Peyer's patch (tissue), 4 donors: ENCODE measurements at regions not wholly inside any gene's neighbourhood (a gene's known extent, or its start where the extent isn't known, plus 50 kb on each side); places are given as distances from the start of the nearest gene placed in this dataset.

Experiments used
- POLR2A ChIP-seq, 2 donors: fragments of 450-650 bp; IDR thresholded peaks; one replicate each; pipeline ENCODE4 v1.5.1; 2017; ENCODE audit warnings: antibody characterized with exemption in 2 of 2, mild to moderate bottlenecking in 2 of 2, moderate library complexity in 2 of 2
- TF ChIP-seq, protein P1 (sequence below), 6 experiments: fragments of 450-650 bp in 4 of 6; fragments of 200-600 bp in 2 of 6; sonication (generic) in 1 of 6; IDR thresholded peaks; one replicate each; pipeline ENCODE4 v1.5.1; 2017 to 2019; ENCODE audit warnings: antibody characterized with exemption in 6 of 6, mild to moderate bottlenecking in 3 of 6, moderate library complexity in 1 of 6

- TF ChIP-seq, protein P1, sequence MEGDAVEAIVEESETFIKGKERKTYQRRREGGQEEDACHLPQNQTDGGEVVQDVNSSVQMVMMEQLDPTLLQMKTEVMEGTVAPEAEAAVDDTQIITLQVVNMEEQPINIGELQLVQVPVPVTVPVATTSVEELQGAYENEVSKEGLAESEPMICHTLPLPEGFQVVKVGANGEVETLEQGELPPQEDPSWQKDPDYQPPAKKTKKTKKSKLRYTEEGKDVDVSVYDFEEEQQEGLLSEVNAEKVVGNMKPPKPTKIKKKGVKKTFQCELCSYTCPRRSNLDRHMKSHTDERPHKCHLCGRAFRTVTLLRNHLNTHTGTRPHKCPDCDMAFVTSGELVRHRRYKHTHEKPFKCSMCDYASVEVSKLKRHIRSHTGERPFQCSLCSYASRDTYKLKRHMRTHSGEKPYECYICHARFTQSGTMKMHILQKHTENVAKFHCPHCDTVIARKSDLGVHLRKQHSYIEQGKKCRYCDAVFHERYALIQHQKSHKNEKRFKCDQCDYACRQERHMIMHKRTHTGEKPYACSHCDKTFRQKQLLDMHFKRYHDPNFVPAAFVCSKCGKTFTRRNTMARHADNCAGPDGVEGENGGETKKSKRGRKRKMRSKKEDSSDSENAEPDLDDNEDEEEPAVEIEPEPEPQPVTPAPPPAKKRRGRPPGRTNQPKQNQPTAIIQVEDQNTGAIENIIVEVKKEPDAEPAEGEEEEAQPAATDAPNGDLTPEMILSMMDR (IDR thresholded peaks at IDR 0.05), result no peak
- no peak for TF ChIP-seq POLR2A (IDR thresholded peaks at IDR 0.05)
Measured at GRCh38 chr3:72448858-72449257, 399.4 kb downstream of the SHQ1 start.
